Panc1 (cell line): ENCODE measurements at regions not wholly inside any gene's neighbourhood (a gene's known extent, or its start where the extent isn't known, plus 50 kb on each side); places are given as distances from the start of the nearest gene placed in this dataset.

Source experiments
- POLR2AphosphoS5 ChIP-seq: IDR thresholded peaks from 2 replicates; pipeline ENCODE4 v1.6.1; 2012; ENCODE audit warnings: mild to moderate bottlenecking, low read depth, low read length, moderate library complexity
- SIN3A ChIP-seq: IDR thresholded peaks from 2 replicates; pipeline ENCODE4 v1.6.1; 2012; ENCODE audit warnings: low read depth, mild to moderate bottlenecking, low read length, moderate library complexity, borderline replicate concordance; ENCODE audit not compliant: insufficient read depth
- TCF7L2 ChIP-seq: IDR thresholded peaks from 2 replicates; pipeline ENCODE4 v1.6.1; 2011; ENCODE audit warnings: mild to moderate bottlenecking, low read depth, low read length, inconsistent platforms
- TF ChIP-seq, protein P1 (sequence below): fragments of 450-650 bp; IDR thresholded peaks from 2 replicates; pipeline ENCODE4 v1.5.1; 2017; ENCODE audit warnings: mild to moderate bottlenecking
- TF ChIP-seq, protein P2 (sequence below), 2 experiments: IDR thresholded peaks; 2 replicates each; pipeline ENCODE4 v1.6.1; 2011 to 2012; ENCODE audit warnings: low read depth in 2 of 2, control low read depth in 1 of 2, low read length in 1 of 2, mild to moderate bottlenecking in 1 of 2, moderate library complexity in 1 of 2; ENCODE audit not compliant: insufficient read depth in 1 of 2

DNA sequence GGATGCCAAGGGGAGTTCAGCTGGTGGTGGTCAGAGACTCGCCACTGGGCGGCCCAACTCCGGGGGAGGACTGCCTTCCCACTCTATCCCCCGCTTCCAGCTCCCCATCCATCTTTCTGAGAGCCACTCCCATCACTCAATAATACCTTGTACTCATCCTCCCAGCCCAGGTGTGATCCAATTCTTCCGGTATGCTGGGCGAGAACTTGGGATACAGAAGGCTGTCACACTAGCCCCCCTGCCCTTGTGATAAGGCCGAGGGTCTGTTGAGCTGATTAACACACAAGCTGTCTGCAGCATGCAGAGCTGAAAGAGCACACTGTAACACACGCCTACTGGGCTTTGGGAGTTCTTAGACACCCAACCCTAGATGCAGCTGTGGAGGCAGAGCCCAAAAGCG is 460.4 kb upstream of the EEF2KMT start:
- TF ChIP-seq, protein P1, sequence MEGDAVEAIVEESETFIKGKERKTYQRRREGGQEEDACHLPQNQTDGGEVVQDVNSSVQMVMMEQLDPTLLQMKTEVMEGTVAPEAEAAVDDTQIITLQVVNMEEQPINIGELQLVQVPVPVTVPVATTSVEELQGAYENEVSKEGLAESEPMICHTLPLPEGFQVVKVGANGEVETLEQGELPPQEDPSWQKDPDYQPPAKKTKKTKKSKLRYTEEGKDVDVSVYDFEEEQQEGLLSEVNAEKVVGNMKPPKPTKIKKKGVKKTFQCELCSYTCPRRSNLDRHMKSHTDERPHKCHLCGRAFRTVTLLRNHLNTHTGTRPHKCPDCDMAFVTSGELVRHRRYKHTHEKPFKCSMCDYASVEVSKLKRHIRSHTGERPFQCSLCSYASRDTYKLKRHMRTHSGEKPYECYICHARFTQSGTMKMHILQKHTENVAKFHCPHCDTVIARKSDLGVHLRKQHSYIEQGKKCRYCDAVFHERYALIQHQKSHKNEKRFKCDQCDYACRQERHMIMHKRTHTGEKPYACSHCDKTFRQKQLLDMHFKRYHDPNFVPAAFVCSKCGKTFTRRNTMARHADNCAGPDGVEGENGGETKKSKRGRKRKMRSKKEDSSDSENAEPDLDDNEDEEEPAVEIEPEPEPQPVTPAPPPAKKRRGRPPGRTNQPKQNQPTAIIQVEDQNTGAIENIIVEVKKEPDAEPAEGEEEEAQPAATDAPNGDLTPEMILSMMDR = no peak
- TF ChIP-seq, protein P2, sequence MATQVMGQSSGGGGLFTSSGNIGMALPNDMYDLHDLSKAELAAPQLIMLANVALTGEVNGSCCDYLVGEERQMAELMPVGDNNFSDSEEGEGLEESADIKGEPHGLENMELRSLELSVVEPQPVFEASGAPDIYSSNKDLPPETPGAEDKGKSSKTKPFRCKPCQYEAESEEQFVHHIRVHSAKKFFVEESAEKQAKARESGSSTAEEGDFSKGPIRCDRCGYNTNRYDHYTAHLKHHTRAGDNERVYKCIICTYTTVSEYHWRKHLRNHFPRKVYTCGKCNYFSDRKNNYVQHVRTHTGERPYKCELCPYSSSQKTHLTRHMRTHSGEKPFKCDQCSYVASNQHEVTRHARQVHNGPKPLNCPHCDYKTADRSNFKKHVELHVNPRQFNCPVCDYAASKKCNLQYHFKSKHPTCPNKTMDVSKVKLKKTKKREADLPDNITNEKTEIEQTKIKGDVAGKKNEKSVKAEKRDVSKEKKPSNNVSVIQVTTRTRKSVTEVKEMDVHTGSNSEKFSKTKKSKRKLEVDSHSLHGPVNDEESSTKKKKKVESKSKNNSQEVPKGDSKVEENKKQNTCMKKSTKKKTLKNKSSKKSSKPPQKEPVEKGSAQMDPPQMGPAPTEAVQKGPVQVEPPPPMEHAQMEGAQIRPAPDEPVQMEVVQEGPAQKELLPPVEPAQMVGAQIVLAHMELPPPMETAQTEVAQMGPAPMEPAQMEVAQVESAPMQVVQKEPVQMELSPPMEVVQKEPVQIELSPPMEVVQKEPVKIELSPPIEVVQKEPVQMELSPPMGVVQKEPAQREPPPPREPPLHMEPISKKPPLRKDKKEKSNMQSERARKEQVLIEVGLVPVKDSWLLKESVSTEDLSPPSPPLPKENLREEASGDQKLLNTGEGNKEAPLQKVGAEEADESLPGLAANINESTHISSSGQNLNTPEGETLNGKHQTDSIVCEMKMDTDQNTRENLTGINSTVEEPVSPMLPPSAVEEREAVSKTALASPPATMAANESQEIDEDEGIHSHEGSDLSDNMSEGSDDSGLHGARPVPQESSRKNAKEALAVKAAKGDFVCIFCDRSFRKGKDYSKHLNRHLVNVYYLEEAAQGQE (IDR thresholded peaks at IDR 0.05; ENCODE audit: insufficient read depth in 1 of 2, low read depth in 2 of 2, low read length in 1 of 2) = no peak
- TF ChIP-seq POLR2AphosphoS5 (no peak), SIN3A (no peak), TCF7L2 (no peak)
